ENCODE measurements at regions not wholly inside any gene's neighbourhood (a gene's known extent, or its start where the extent isn't known, plus 50 kb on each side); places are given as distances from the start of the nearest gene placed in this dataset.
"Not testable (repeated sequence)": the region's sequence is repeated elsewhere in the genome, so short reads cannot be mapped to it uniquely, and the experiment has no call there.

GRCh38 chr9:80679916-80680315 lies 1009.4 kb downstream of the TLE1 start:
- no peaks in the 10 kb centered on the region for H3K4me1 ChIP-seq (ENCODE audit: control insufficient read depth, insufficient read depth, low read length, poor library complexity, severe bottlenecking)
- ATAC-seq (ENCODE audit: low read depth in 2 of 2): no peak
- DNase-seq: no peak
- no peaks in the 10 kb centered on the region for H3K36me3 Mint-ChIP-seq
- H3K9me3 ChIP-seq (ENCODE audit: control insufficient read depth in 2 of 2, low read length in 2 of 2): peaks cover 0 to 2% of the 10 kb centered on the region in 2 experiments
- no peak overlapping the region for H3K4me3 ChIP-seq (ENCODE audit: low read depth, low read length)
- no peak overlapping the region for H3K27ac Mint-ChIP-seq
- no peaks in the 10 kb centered on the region for H3K36me3 ChIP-seq (ENCODE audit: control insufficient read depth, insufficient read depth, low read length)
- H3K27me3 Mint-ChIP-seq: no peaks in the 10 kb centered on the region
- no peaks in the 10 kb centered on the region for H3K4me1 Mint-ChIP-seq
- peaks cover 0 to 7% (median 1%) of the 10 kb centered on the region in 7 donors for H3K9me3 Mint-ChIP-seq
- H3K4me3 Mint-ChIP-seq: no peak overlapping the region
- H3K27me3 ChIP-seq (ENCODE audit: control insufficient read depth, insufficient read depth, low read length): no peaks in the 10 kb centered on the region
- no peak overlapping the region for H3K27ac ChIP-seq (ENCODE audit: insufficient read depth, low read length, poor library complexity, severe bottlenecking)

- Histone ChIP-seq H3K36me3 (ENCODE audit: control insufficient read depth, insufficient read depth, low read length) (no peaks in the 10 kb centered on the region), H3K27ac (ENCODE audit: insufficient read depth, low read length, poor library complexity, severe bottlenecking) (no peak overlapping the region), H3K9me3 (ENCODE audit: control insufficient read depth in 2 of 2, low read length in 2 of 2) (peaks cover 0 to 2% of the 10 kb centered on the region in 2 experiments), H3K4me3 (ENCODE audit: low read depth, low read length) (no peak overlapping the region), H3K4me1 (ENCODE audit: control insufficient read depth, insufficient read depth, low read length, poor library complexity, severe bottlenecking) (no peaks in the 10 kb centered on the region), H3K27me3 (ENCODE audit: control insufficient read depth, insufficient read depth, low read length) (no peaks in the 10 kb centered on the region)
- no peak for DNase-seq
- peaks cover 0 to 6% (median 3%) of the 10 kb centered on the region in 7 donors for H3K9me3 Mint-ChIP-seq
- H3K27me3 Mint-ChIP-seq: no peaks in the 10 kb centered on the region
- ATAC-seq (ENCODE audit: low read depth in 2 of 2): no peak
- no peak overlapping the region for H3K4me3 Mint-ChIP-seq
- H3K4me1 Mint-ChIP-seq: no peaks in the 10 kb centered on the region
- H3K27ac Mint-ChIP-seq: no peak overlapping the region
- H3K36me3 Mint-ChIP-seq: no peaks in the 10 kb centered on the region
Observed at GRCh38 chr9:80678906-80679305, 1010.4 kb downstream of the TLE1 start.

- Mint-ChIP-seq H3K9me3 (peaks cover 0 to 15% (median 2%) of the 10 kb centered on the region in 7 donors), H3K36me3 (no peaks in the 10 kb centered on the region), H3K4me3 (no peak overlapping the region), H3K4me1 (no peaks in the 10 kb centered on the region), H3K27me3 (no peaks in the 10 kb centered on the region), H3K27ac (no peak overlapping the region)
- Histone ChIP-seq H3K9me3 (ENCODE audit: control insufficient read depth in 2 of 2, low read length in 2 of 2) (peaks cover 6% of the 10 kb centered on the region in 2 experiments), H3K27me3 (ENCODE audit: control insufficient read depth, insufficient read depth, low read length) (no peaks in the 10 kb centered on the region), H3K27ac (ENCODE audit: insufficient read depth, low read length, poor library complexity, severe bottlenecking) (no peak overlapping the region), H3K4me3 (ENCODE audit: low read depth, low read length) (no peak overlapping the region), H3K4me1 (ENCODE audit: control insufficient read depth, insufficient read depth, low read length, poor library complexity, severe bottlenecking) (no peaks in the 10 kb centered on the region), H3K36me3 (ENCODE audit: control insufficient read depth, insufficient read depth, low read length) (no peaks in the 10 kb centered on the region)
- DNase-seq: no peak
- no peak for ATAC-seq (ENCODE audit: low read depth in 2 of 2)
Observed at GRCh38 chr9:80673496-80673895, 1015.9 kb downstream of the TLE1 start.

GRCh38 chr9:80665479-80665878 lies 1023.9 kb downstream of the TLE1 start:
- no peaks in the 10 kb centered on the region for H3K4me1 Mint-ChIP-seq
- H3K36me3 Mint-ChIP-seq: no peaks in the 10 kb centered on the region
- no peak overlapping the region for H3K27ac Mint-ChIP-seq
- no peak overlapping the region for H3K4me3 Mint-ChIP-seq
- no peak overlapping the region for H3K27ac ChIP-seq (ENCODE audit: insufficient read depth, low read length, poor library complexity, severe bottlenecking)
- H3K27me3 ChIP-seq (ENCODE audit: control insufficient read depth, insufficient read depth, low read length): no peaks in the 10 kb centered on the region
- no peaks in the 10 kb centered on the region for H3K36me3 ChIP-seq (ENCODE audit: control insufficient read depth, insufficient read depth, low read length)
- ATAC-seq (ENCODE audit: low read depth in 2 of 2) (no peak), DNase-seq (no peak)
- H3K9me3 ChIP-seq (ENCODE audit: control insufficient read depth in 2 of 2, low read length in 2 of 2): peaks cover 4% of the 10 kb centered on the region in 2 experiments
- H3K4me1 ChIP-seq (ENCODE audit: control insufficient read depth, insufficient read depth, low read length, poor library complexity, severe bottlenecking): no peaks in the 10 kb centered on the region
- H3K4me3 ChIP-seq (ENCODE audit: low read depth, low read length): no peak overlapping the region
- H3K9me3 Mint-ChIP-seq: peaks cover 0 to 22% (median 8%) of the 10 kb centered on the region in 7 donors
- no peaks in the 10 kb centered on the region for H3K27me3 Mint-ChIP-seq

GRCh38 chr9:80664327-80665210 lies 1024.8 kb downstream of the TLE1 start:
- no peaks in the 10 kb centered on the region for H3K36me3 Mint-ChIP-seq
- Histone ChIP-seq H3K36me3 (ENCODE audit: control insufficient read depth, insufficient read depth, low read length) (no peaks in the 10 kb centered on the region), H3K4me3 (ENCODE audit: low read depth, low read length) (no peak overlapping the region), H3K27me3 (ENCODE audit: control insufficient read depth, insufficient read depth, low read length) (no peaks in the 10 kb centered on the region), H3K9me3 (ENCODE audit: control insufficient read depth in 2 of 2, low read length in 2 of 2) (peaks cover 0 to 2% of the 10 kb centered on the region in 2 experiments), H3K4me1 (ENCODE audit: control insufficient read depth, insufficient read depth, low read length, poor library complexity, severe bottlenecking) (no peaks in the 10 kb centered on the region), H3K27ac (ENCODE audit: insufficient read depth, low read length, poor library complexity, severe bottlenecking) (no peak overlapping the region)
- no peak overlapping the region for H3K4me3 Mint-ChIP-seq
- no peaks in the 10 kb centered on the region for H3K4me1 Mint-ChIP-seq
- H3K27ac Mint-ChIP-seq: no peak overlapping the region
- no peak for DNase-seq
- H3K27me3 Mint-ChIP-seq: no peaks in the 10 kb centered on the region
- H3K9me3 Mint-ChIP-seq: peaks cover 0 to 22% (median 8%) of the 10 kb centered on the region in 7 donors
- no peak for ATAC-seq (ENCODE audit: low read depth in 2 of 2)

GRCh38 chr9:80659751-80660150 lies 1029.6 kb downstream of the TLE1 start:
- not testable (repeated sequence) for H3K4me3 ChIP-seq (ENCODE audit: low read depth, low read length); H3K4me1 ChIP-seq (ENCODE audit: control insufficient read depth, insufficient read depth, low read length, poor library complexity, severe bottlenecking); H3K27ac Mint-ChIP-seq; H3K4me1 Mint-ChIP-seq; H3K36me3 ChIP-seq (ENCODE audit: control insufficient read depth, insufficient read depth, low read length); DNase-seq; H3K9me3 ChIP-seq (ENCODE audit: control insufficient read depth in 2 of 2, low read length in 2 of 2); H3K36me3 Mint-ChIP-seq; H3K27me3 Mint-ChIP-seq; H3K4me3 Mint-ChIP-seq; H3K27ac ChIP-seq (ENCODE audit: insufficient read depth, low read length, poor library complexity, severe bottlenecking); ATAC-seq (ENCODE audit: low read depth in 2 of 2); H3K27me3 ChIP-seq (ENCODE audit: control insufficient read depth, insufficient read depth, low read length)
- H3K9me3 Mint-ChIP-seq: peaks cover 0 to 20% (median 5%) of the 10 kb centered on the region in 7 donors

GRCh38 chr9:80651044-80651443 lies 1038.3 kb downstream of the TLE1 start:
- Histone ChIP-seq H3K9me3 (ENCODE audit: control insufficient read depth in 2 of 2, low read length in 2 of 2) (no peaks in the 10 kb centered on the region), H3K27me3 (ENCODE audit: control insufficient read depth, insufficient read depth, low read length) (no peaks in the 10 kb centered on the region), H3K4me1 (ENCODE audit: control insufficient read depth, insufficient read depth, low read length, poor library complexity, severe bottlenecking) (no peaks in the 10 kb centered on the region), H3K27ac (ENCODE audit: insufficient read depth, low read length, poor library complexity, severe bottlenecking) (no peak overlapping the region), H3K4me3 (ENCODE audit: low read depth, low read length) (no peak overlapping the region), H3K36me3 (ENCODE audit: control insufficient read depth, insufficient read depth, low read length) (no peaks in the 10 kb centered on the region)
- DNase-seq (no peak), ATAC-seq (ENCODE audit: low read depth in 2 of 2) (no peak)
- H3K36me3 Mint-ChIP-seq: no peaks in the 10 kb centered on the region
- H3K4me1 Mint-ChIP-seq: no peaks in the 10 kb centered on the region
- peaks cover 0 to 25% (median 2%) of the 10 kb centered on the region in 7 donors for H3K9me3 Mint-ChIP-seq
- no peak overlapping the region for H3K27ac Mint-ChIP-seq
- no peaks in the 10 kb centered on the region for H3K27me3 Mint-ChIP-seq
- H3K4me3 Mint-ChIP-seq: no peak overlapping the region

GRCh38 chr9:80649496-80649895 lies 1039.9 kb downstream of the TLE1 start:
- Histone ChIP-seq H3K27ac (ENCODE audit: insufficient read depth, low read length, poor library complexity, severe bottlenecking) (no peak overlapping the region), H3K36me3 (ENCODE audit: control insufficient read depth, insufficient read depth, low read length) (no peaks in the 10 kb centered on the region), H3K4me1 (ENCODE audit: control insufficient read depth, insufficient read depth, low read length, poor library complexity, severe bottlenecking) (no peaks in the 10 kb centered on the region), H3K27me3 (ENCODE audit: control insufficient read depth, insufficient read depth, low read length) (no peaks in the 10 kb centered on the region), H3K9me3 (ENCODE audit: control insufficient read depth in 2 of 2, low read length in 2 of 2) (no peaks in the 10 kb centered on the region), H3K4me3 (ENCODE audit: low read depth, low read length) (no peak overlapping the region)
- Mint-ChIP-seq H3K36me3 (no peaks in the 10 kb centered on the region), H3K4me3 (no peak overlapping the region), H3K27ac (no peak overlapping the region), H3K4me1 (no peaks in the 10 kb centered on the region), H3K9me3 (peaks cover 0 to 19% (median 2%) of the 10 kb centered on the region in 7 donors), H3K27me3 (no peaks in the 10 kb centered on the region)
- no peak for ATAC-seq (ENCODE audit: low read depth in 2 of 2)
- no peak for DNase-seq

Data from CD4-positive, CD25-positive, alpha-beta regulatory T cell (primary cell).